ENCODE measurements at regions not wholly inside any gene's neighbourhood (a gene's known extent, or its start where the extent isn't known, plus 50 kb on each side); places are given as distances from the start of the nearest gene placed in this dataset.

GRCh38 chr7:130914554-130915294 lies 180.7 kb upstream of the KLF14 start:
- H3K4me1 ChIP-seq (ENCODE audit: insufficient read depth, low read length), result peaks cover 60% of the 10 kb centered on the region
- no peaks in the 10 kb centered on the region for H3K9me3 ChIP-seq (ENCODE audit: low read depth, low read length)
- H3K27me3 ChIP-seq (ENCODE audit: insufficient read depth, low read length), result no peaks in the 10 kb centered on the region
- no peak overlapping the region for H3K4me3 ChIP-seq (ENCODE audit: low read length)

GRCh38 chr7:130917669-130918128 lies 183.7 kb upstream of the KLF14 start:
- Histone ChIP-seq H3K4me1 (ENCODE audit: insufficient read depth, low read length) (peaks cover 46% of the 10 kb centered on the region), H3K4me3 (ENCODE audit: low read length) (no peak overlapping the region), H3K9me3 (ENCODE audit: low read depth, low read length) (no peaks in the 10 kb centered on the region), H3K27me3 (ENCODE audit: insufficient read depth, low read length) (no peaks in the 10 kb centered on the region)

DNA sequence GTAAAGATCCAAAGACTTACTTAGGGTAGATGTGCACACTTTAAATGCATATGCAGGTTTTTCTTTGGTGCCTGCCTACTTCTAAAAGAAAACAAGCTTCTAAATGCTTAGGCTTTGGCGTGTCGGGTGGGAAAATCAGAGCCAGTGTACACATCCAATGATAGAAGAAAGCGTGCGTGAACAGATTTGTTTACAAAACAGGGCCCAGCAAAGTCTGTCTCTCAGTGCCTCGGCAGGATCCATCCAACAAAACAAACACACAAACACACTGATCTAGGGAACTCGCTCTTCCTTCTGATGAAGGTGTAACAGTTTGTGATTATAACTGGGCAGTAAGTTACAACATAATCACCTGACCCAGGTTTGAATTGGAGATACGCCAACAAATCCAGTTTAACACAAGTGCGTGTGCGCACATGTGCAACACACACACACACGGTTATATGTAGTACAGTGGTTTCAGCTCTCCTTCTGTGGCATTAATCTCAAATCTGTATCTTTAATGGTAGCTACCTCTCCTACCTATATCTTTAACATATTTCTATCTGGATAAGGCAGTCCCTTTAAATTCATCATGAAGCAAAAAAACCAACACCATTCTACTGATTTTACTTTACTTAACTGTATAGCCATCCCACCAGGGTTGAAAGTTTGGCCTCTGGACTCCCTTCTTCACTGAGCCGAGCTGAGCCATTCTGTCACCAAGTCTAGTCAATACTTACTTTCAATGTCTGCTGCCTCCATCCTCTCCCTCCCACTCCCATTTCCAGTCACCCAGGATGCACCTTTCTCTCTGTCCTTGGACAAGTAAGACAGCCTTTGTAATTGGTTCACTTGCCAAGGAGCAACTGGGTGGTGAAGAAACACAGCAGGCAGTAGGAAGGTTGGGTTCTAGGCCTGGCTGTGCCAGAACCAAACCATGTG lies 184.4 kb upstream of the KLF14 start:
- Histone ChIP-seq H3K4me1 (ENCODE audit: insufficient read depth, low read length) (peaks cover 46% of the 10 kb centered on the region), H3K4me3 (ENCODE audit: low read length) (no peak overlapping the region), H3K27me3 (ENCODE audit: insufficient read depth, low read length) (no peaks in the 10 kb centered on the region), H3K9me3 (ENCODE audit: low read depth, low read length) (no peaks in the 10 kb centered on the region)

DNA sequence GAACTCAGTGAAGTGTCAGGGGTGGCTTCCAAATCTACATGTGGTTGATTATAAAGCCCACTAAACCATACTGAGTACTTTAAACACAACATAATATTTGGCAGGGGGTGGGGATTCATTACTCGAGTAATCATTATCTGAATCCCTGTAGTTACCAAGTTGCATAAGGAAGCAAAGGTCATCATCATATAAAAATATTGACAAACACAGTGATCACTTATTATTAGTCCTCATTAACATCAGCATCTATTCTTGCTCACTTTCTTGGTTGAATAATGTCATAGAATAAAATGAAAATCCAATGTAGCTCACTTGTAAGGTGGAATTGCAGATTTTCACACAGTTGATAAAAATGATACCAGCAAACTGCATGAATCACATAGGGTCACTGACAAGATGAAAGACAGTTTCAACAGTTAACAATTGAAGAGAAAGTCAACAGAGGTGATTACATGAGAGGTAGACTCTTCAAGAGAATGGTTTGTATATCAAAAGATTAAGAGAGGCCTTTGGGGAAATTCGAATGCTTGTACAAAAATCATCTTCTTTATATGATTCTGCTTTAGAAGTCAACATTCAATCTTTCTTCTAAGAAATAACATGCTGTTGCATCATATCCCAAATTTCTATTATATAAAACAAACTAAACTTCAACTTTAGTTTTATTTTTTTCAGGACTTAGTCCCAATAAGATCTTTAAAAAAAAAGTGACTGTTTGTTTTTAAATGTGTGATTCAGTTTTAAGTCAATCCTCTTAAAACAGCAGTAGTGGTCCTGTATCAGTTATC lies 185.5 kb upstream of the KLF14 start:
- Histone ChIP-seq H3K27me3 (ENCODE audit: insufficient read depth, low read length) (no peaks in the 10 kb centered on the region), H3K4me1 (ENCODE audit: insufficient read depth, low read length) (peaks cover 40% of the 10 kb centered on the region), H3K9me3 (ENCODE audit: low read depth, low read length) (no peaks in the 10 kb centered on the region), H3K4me3 (ENCODE audit: low read length) (no peak overlapping the region)

- H3K4me3 ChIP-seq (ENCODE audit: low read length), result no peak overlapping the region
- no peaks in the 10 kb centered on the region for H3K9me3 ChIP-seq (ENCODE audit: low read depth, low read length)
- no peaks in the 10 kb centered on the region for H3K27me3 ChIP-seq (ENCODE audit: insufficient read depth, low read length)
- H3K4me1 ChIP-seq (ENCODE audit: insufficient read depth, low read length), result peaks cover 41% of the 10 kb centered on the region
Observed at GRCh38 chr7:130920122-130920521, 186.1 kb upstream of the KLF14 start.

DNA sequence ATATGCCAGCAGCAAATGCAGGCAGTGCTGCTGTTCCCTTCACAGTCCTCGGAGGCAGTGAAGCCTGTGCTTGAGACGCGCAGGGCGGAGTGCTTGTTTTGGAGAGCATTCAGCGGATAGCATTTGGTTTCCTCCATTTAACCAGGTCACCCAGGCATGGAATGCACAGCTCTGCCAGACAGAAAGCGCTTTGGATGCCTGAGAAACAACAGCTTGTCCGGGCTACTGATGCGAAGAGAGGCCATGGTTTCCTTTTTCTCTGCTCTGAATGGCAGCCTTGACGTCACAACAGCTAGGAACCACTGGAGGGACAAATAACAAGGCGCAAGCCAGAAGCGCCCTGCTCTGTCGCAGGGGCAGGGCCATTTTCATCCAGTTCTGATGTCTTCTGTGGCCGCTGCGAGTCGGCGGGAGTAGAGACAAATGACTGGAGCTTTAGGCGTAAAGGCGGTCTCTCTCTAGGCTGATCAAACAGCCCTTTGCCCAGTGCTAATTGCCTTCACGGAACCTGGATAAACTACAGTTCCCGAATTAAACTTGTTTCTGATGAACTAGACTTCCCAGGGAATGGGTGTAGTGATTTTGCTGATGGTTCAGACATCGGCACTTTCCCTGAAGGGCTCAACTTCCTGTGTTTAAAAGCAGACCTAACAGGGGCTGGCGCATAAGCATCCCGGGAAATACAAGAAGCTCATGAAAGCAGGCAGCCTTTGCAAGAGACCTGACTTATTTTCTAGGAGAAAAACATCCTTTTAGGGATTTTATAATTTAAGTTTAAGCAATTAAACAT lies 187.6 kb upstream of the KLF14 start:
- no peak overlapping the region for H3K4me3 ChIP-seq (ENCODE audit: low read length)
- peaks cover 41% of the 10 kb centered on the region for H3K4me1 ChIP-seq (ENCODE audit: insufficient read depth, low read length)
- no peaks in the 10 kb centered on the region for H3K27me3 ChIP-seq (ENCODE audit: insufficient read depth, low read length)
- H3K9me3 ChIP-seq (ENCODE audit: low read depth, low read length), result no peaks in the 10 kb centered on the region

DNA sequence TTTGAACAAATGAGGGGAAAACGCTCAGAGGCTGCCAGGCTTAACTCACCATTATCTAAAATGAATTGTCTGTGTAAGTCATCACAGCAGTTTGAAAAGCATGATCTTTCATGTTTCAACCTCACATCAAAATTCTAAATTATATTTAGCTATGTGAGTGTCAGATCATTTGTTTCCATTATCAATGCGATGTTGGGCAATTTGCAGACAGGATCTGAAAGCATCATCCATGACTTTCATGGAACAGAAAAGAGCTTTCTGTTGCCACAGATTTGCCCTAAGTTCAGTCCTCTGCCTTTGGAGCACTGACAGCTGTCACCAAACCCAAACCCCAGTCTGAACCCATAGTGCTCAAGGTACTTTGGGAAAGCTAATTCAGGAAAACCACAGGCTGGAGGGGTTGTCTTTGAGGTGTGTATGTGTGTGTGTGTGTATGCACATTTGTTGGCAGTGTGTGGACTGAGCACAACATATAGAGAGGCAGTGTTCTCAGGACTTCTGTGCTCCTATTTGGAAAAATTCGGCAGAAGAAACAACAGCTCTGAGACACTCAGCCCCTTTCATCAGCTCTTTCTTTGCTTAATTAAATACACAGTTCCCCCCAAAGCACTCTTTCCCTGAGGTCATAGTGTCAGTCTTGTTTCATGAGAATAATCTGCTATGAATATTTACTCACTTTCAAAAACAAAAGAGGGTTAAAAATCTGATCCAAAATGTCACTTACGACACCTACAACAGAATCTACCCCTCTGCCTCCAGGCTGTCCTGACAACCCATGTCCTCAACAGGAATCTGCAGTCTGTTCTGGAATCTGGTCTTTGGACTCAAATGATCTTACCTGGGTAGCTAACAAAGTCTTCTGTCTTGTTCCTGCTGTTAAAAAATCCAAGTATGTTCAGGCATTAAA lies 188.5 kb upstream of the KLF14 start:
- peaks cover 44% of the 10 kb centered on the region for H3K4me1 ChIP-seq (ENCODE audit: insufficient read depth, low read length)
- H3K27me3 ChIP-seq (ENCODE audit: insufficient read depth, low read length), result no peaks in the 10 kb centered on the region
- no peak overlapping the region for H3K4me3 ChIP-seq (ENCODE audit: low read length)
- H3K9me3 ChIP-seq (ENCODE audit: low read depth, low read length), result no peaks in the 10 kb centered on the region

- Histone ChIP-seq H3K27me3 (ENCODE audit: insufficient read depth, low read length) (no peaks in the 10 kb centered on the region), H3K4me1 (ENCODE audit: insufficient read depth, low read length) (peaks cover 47% of the 10 kb centered on the region), H3K4me3 (ENCODE audit: low read length) (no peak overlapping the region), H3K9me3 (ENCODE audit: low read depth, low read length) (no peaks in the 10 kb centered on the region)
Observed at GRCh38 chr7:130923365-130923764, 189.4 kb upstream of the KLF14 start.

DNA sequence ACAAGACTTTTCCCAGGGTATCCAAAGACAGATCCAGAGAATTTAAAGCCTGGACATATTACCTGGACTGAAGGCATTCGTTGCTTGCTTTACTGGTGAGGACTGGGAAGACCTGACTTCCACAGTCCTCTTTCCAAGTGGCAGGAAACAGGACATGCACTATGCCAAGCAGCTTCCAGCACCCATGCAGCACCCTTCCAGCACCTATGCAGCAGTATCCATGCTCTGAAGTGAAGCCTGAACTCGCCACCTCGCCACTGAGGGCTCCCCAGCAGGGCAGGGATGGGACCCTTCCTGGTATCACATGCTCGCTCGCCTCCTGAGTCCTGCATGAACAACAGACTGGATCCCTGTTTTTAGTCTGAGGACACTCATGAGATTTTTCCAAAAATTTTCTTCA lies 189.9 kb upstream of the KLF14 start:
- H3K27me3 ChIP-seq (ENCODE audit: insufficient read depth, low read length), result no peaks in the 10 kb centered on the region
- no peak overlapping the region for H3K4me3 ChIP-seq (ENCODE audit: low read length)
- peaks cover 53% of the 10 kb centered on the region for H3K4me1 ChIP-seq (ENCODE audit: insufficient read depth, low read length)
- no peaks in the 10 kb centered on the region for H3K9me3 ChIP-seq (ENCODE audit: low read depth, low read length)

DNA sequence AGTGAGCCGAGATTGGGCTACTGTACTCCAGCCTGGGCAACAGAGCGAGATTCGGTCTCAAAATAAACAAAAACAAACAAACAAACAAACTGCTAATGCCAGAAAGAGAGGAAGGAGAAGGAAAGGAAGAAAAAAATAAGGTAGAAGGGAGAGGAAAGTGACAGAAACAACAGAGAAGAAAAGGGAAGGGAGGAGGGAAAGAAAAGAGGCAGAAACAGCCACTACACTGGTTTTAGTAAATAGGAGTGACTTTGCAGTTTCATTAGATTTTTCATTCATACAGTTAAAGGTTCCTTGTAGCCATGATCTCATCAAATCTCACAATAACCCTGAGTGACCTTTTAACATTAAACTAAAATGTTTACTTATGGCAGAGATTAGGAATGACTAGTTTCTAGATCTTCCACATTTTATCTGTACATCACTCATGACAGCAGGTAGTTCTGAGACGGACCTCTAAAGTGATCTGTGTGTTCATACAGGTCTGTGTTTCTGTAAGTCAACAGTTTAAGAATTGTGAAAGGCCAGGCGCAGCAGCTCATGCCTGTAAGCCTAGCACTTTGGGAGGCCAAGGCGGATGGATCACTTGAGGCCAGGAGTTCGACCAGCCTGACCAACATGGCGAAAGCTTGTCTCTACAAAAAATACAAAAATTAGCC lies 191.3 kb upstream of the KLF14 start:
- no peaks in the 10 kb centered on the region for H3K9me3 ChIP-seq (ENCODE audit: low read depth, low read length)
- no peak overlapping the region for H3K4me3 ChIP-seq (ENCODE audit: low read length)
- H3K27me3 ChIP-seq (ENCODE audit: insufficient read depth, low read length), result no peaks in the 10 kb centered on the region
- peaks cover 66% of the 10 kb centered on the region for H3K4me1 ChIP-seq (ENCODE audit: insufficient read depth, low read length)

GRCh38 chr7:130926001-130926691 lies 192.1 kb upstream of the KLF14 start:
- H3K27me3 ChIP-seq (ENCODE audit: insufficient read depth, low read length), result no peaks in the 10 kb centered on the region
- H3K4me3 ChIP-seq (ENCODE audit: low read length), result no peak overlapping the region
- H3K4me1 ChIP-seq (ENCODE audit: insufficient read depth, low read length), result peaks cover 75% of the 10 kb centered on the region
- H3K9me3 ChIP-seq (ENCODE audit: low read depth, low read length), result no peaks in the 10 kb centered on the region

- Histone ChIP-seq H3K4me3 (ENCODE audit: low read length) (no peak overlapping the region), H3K4me1 (ENCODE audit: insufficient read depth, low read length) (peaks cover 80% of the 10 kb centered on the region), H3K9me3 (ENCODE audit: low read depth, low read length) (no peaks in the 10 kb centered on the region), H3K27me3 (ENCODE audit: insufficient read depth, low read length) (no peaks in the 10 kb centered on the region)
Observed at GRCh38 chr7:130927062-130927461, 193.1 kb upstream of the KLF14 start.

DNA sequence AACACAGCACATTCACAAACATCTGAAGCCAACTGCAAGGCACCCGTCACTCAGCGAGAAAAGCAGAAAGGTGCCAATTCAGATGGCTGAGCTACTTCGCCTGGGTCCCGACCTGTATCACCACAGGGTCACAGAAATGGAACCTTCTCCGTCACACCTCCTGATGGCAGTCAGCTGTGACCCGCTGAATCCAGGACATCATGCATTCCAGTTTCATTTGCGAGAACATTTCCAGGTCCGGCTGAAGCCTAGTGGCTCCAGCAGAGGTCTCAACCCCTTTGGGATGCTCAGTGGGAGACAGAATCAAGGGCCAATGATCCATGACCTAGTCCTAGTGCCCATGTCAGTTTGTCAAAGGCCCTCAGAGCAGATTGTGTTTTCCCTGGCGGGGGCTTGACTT lies 193.6 kb upstream of the KLF14 start:
- peaks cover 80% of the 10 kb centered on the region for H3K4me1 ChIP-seq (ENCODE audit: insufficient read depth, low read length)
- no peaks in the 10 kb centered on the region for H3K27me3 ChIP-seq (ENCODE audit: insufficient read depth, low read length)
- H3K4me3 ChIP-seq (ENCODE audit: low read length), result no peak overlapping the region
- no peaks in the 10 kb centered on the region for H3K9me3 ChIP-seq (ENCODE audit: low read depth, low read length)

Measured in mononuclear cell (primary cell).